ENCODE measurements at regions not wholly inside any gene's neighbourhood (a gene's known extent, or its start where the extent isn't known, plus 50 kb on each side); places are given as distances from the start of the nearest gene placed in this dataset.

DNA sequence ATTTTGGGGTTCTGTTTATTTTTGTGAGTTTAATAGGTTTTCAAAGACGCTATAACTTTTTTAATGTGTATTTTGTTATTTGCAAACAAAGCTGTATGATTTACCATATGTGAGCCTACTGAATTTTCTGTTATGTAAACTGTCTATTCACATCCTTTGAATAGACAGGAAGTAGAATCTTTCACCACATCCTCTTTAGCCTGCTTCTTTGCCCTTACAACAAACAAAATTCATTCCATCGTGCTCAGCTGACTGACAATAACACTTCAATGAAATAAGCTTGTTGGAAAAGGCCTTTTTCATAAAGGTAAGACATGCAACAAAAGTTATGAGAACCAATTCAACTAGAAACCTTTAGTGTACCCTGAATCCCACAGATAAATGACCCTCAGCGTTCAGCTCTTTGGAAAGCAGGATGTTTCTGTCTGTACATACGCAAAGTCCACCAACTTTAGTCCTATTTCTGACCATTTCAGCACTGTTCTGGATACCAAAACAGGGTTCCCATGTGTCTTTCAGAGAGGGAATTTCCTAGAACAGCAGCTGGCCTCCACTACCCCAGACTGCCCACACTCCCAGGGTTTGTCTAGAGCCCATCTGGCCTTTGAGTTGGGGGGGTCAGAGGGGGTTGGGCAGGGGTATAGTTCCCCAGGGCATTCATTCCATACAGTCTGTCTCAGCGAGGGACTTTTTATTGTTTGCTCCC, 71.3 kb downstream of the DUSP6 start:
- Histone ChIP-seq H3K36me3 (ENCODE audit: control insufficient read depth in 1 of 2, insufficient read depth in 2 of 2, low read length in 2 of 2) (no peaks in the 10 kb centered on the region), H3K4me3 (ENCODE audit: low read depth, low read length) (no peak overlapping the region), H2BK5ac (ENCODE audit: low read depth, low read length, poor library complexity) (no peak overlapping the region), H3K23ac (ENCODE audit: low read length) (no peak overlapping the region), H4K12ac (ENCODE audit: low read depth, low read length) (no peak overlapping the region), H3K79me1 (ENCODE audit: low read length) (no peaks in the 10 kb centered on the region), H3K79me2 (ENCODE audit: control insufficient read depth, insufficient read depth, low read length, poor library complexity) (no peaks in the 10 kb centered on the region), H3K4me2 (ENCODE audit: low read length) (no peak overlapping the region), H2AFZ (ENCODE audit: insufficient read depth, low read length, poor library complexity) (no peak overlapping the region), H4K8ac (ENCODE audit: low read depth, low read length) (no peak overlapping the region), H3K14ac (ENCODE audit: low read length) (no peak overlapping the region), H3K27ac (ENCODE audit: low read depth, low read length) (no peak overlapping the region), H3K9ac (ENCODE audit: low read length) (no peak overlapping the region), H3K27me3 (ENCODE audit: insufficient read depth, low read length) (no peaks in the 10 kb centered on the region), H3K4me1 (ENCODE audit: control insufficient read depth in 1 of 2, insufficient read depth in 2 of 2, low read length in 2 of 2) (no peaks in the 10 kb centered on the region), H3K18ac (ENCODE audit: low read length) (no peak overlapping the region), H2AK5ac (ENCODE audit: low read length) (no peak overlapping the region), H3K4ac (ENCODE audit: low read depth, low read length) (no peak overlapping the region), H2BK12ac (ENCODE audit: low read length) (no peak overlapping the region), H3K9me3 (ENCODE audit: insufficient read depth, low read depth, low read length) (no peaks in the 10 kb centered on the region), H4K91ac (ENCODE audit: low read depth, low read length) (no peak overlapping the region), H2BK120ac (ENCODE audit: insufficient read depth, low read length, poor library complexity) (no peak overlapping the region)
- WGBS (ENCODE audit: extremely low coverage, insufficient coverage, insufficient read length): no CpG with 5 or more reads among the region's 5 CpGs
- DNase-seq: no peak

DNA sequence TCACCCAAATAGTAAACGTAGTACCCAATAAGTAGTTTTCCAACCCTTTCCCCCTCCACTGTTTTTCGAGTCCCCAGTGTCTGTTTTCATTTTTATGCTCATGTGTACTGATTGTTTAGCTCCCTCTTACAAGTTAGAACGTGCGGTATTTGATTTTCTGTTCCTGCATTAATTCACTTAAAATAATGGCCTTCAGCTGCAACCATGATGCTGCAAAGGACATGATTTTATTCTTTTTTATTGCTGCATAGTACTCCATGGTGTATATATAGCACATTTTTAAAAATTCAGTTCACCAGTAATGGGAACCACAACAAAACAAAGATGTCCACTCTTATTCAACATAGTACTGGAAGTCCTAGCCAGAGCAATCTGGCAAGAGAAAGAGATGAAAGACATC, 72.8 kb downstream of the DUSP6 start:
- no peak overlapping the region for H3K18ac ChIP-seq (ENCODE audit: low read length)

DNA sequence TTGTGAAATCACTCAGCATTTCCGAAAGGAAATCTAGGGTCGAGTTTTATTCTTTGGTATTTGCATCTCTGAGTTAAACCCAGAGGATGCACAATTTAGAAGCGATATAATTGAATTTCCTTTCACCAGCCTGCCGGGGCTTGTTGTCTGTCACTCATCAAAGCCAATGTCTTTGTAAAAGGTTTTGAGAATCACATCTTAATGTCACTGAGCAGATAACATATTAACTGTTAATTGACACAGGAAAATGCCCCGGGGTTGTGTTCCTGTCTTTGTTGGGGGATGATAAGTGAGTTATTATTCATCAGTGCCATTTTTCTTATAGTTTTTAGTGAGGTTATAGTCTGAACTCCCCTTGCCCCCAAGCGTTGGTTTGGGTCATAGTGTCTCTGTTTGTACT, 73.4 kb downstream of the DUSP6 start:
- H3K36me3 ChIP-seq (ENCODE audit: control insufficient read depth in 1 of 2, insufficient read depth in 2 of 2, low read length in 2 of 2): no peaks in the 10 kb centered on the region
- no peak overlapping the region for H3K9ac ChIP-seq (ENCODE audit: low read length)
- H3K27me3 ChIP-seq (ENCODE audit: insufficient read depth, low read length): no peaks in the 10 kb centered on the region
- no peak overlapping the region for H4K12ac ChIP-seq (ENCODE audit: low read depth, low read length)
- H3K79me2 ChIP-seq (ENCODE audit: control insufficient read depth, insufficient read depth, low read length, poor library complexity): no peaks in the 10 kb centered on the region
- H3K4me1 ChIP-seq (ENCODE audit: control insufficient read depth in 1 of 2, insufficient read depth in 2 of 2, low read length in 2 of 2): no peaks in the 10 kb centered on the region
- no peak overlapping the region for H3K4me2 ChIP-seq (ENCODE audit: low read length)
- H3K23ac ChIP-seq (ENCODE audit: low read length): no peak overlapping the region
- H2AK5ac ChIP-seq (ENCODE audit: low read length): no peak overlapping the region
- no peak overlapping the region for H3K4ac ChIP-seq (ENCODE audit: low read depth, low read length)
- H2BK5ac ChIP-seq (ENCODE audit: low read depth, low read length, poor library complexity): no peak overlapping the region
- no peak overlapping the region for H2BK120ac ChIP-seq (ENCODE audit: insufficient read depth, low read length, poor library complexity)
- no peak overlapping the region for H3K14ac ChIP-seq (ENCODE audit: low read length)
- no peak for DNase-seq
- no peak overlapping the region for H3K18ac ChIP-seq (ENCODE audit: low read length)
- H4K8ac ChIP-seq (ENCODE audit: low read depth, low read length): no peak overlapping the region
- no peak overlapping the region for H3K4me3 ChIP-seq (ENCODE audit: low read depth, low read length)
- H4K91ac ChIP-seq (ENCODE audit: low read depth, low read length): no peak overlapping the region
- H2BK12ac ChIP-seq (ENCODE audit: low read length): no peak overlapping the region
- H2AFZ ChIP-seq (ENCODE audit: insufficient read depth, low read length, poor library complexity): no peak overlapping the region
- H3K79me1 ChIP-seq (ENCODE audit: low read length): no peaks in the 10 kb centered on the region
- no peaks in the 10 kb centered on the region for H3K9me3 ChIP-seq (ENCODE audit: insufficient read depth, low read depth, low read length)
- no CpG with 5 or more reads among the region's 6 CpGs for WGBS (ENCODE audit: extremely low coverage, insufficient coverage, insufficient read length)
- no peak overlapping the region for H3K27ac ChIP-seq (ENCODE audit: low read depth, low read length)

More for the DNA sequence above, 72.8 kb downstream of the DUSP6 start:
- Histone ChIP-seq H3K9ac (ENCODE audit: low read length) (no peak overlapping the region), H2AK5ac (ENCODE audit: low read length) (no peak overlapping the region), H3K27me3 (ENCODE audit: insufficient read depth, low read length) (no peaks in the 10 kb centered on the region), H4K91ac (ENCODE audit: low read depth, low read length) (no peak overlapping the region), H3K14ac (ENCODE audit: low read length) (no peak overlapping the region), H3K4me3 (ENCODE audit: low read depth, low read length) (no peak overlapping the region), H2BK5ac (ENCODE audit: low read depth, low read length, poor library complexity) (no peak overlapping the region), H2BK12ac (ENCODE audit: low read length) (no peak overlapping the region), H3K9me3 (ENCODE audit: insufficient read depth, low read depth, low read length) (no peaks in the 10 kb centered on the region), H3K23ac (ENCODE audit: low read length) (no peak overlapping the region), H3K4me2 (ENCODE audit: low read length) (no peak overlapping the region), H3K79me2 (ENCODE audit: control insufficient read depth, insufficient read depth, low read length, poor library complexity) (no peaks in the 10 kb centered on the region), H2AFZ (ENCODE audit: insufficient read depth, low read length, poor library complexity) (no peak overlapping the region), H3K27ac (ENCODE audit: low read depth, low read length) (no peak overlapping the region), H3K4me1 (ENCODE audit: control insufficient read depth in 1 of 2, insufficient read depth in 2 of 2, low read length in 2 of 2) (no peaks in the 10 kb centered on the region), H4K8ac (ENCODE audit: low read depth, low read length) (no peak overlapping the region), H3K79me1 (ENCODE audit: low read length) (no peaks in the 10 kb centered on the region), H3K4ac (ENCODE audit: low read depth, low read length) (no peak overlapping the region), H4K12ac (ENCODE audit: low read depth, low read length) (no peak overlapping the region), H3K36me3 (ENCODE audit: control insufficient read depth in 1 of 2, insufficient read depth in 2 of 2, low read length in 2 of 2) (no peaks in the 10 kb centered on the region), H2BK120ac (ENCODE audit: insufficient read depth, low read length, poor library complexity) (no peak overlapping the region)
- DNase-seq: no peak
- WGBS (ENCODE audit: extremely low coverage, insufficient coverage, insufficient read length): no CpG with 5 or more reads among the region's 4 CpGs

DNA sequence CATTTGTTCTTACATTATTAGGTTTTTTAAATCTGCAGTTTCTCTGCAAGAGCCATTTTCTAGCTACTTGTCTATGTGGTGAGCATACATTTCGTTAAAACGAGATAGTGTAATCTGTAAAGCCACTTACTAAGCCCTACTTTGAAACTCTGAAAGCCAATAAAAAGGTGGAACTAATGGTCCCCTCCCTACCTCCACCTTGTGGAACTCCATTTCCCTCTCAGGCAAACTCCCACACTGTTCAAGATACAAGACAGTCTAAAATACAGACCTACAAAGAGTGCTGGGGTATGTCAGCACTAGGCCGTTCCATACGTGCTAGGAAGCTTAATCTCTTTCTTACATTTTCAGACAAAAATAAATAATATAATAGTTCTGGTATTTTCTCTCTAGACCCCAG, 74.1 kb downstream of the DUSP6 start:
- H3K9me3 ChIP-seq (ENCODE audit: insufficient read depth, low read depth, low read length): no peaks in the 10 kb centered on the region

More for the DNA sequence above, 74.1 kb downstream of the DUSP6 start:
- Histone ChIP-seq H4K8ac (ENCODE audit: low read depth, low read length) (no peak overlapping the region), H3K27ac (ENCODE audit: low read depth, low read length) (no peak overlapping the region), H2BK5ac (ENCODE audit: low read depth, low read length, poor library complexity) (no peak overlapping the region), H2BK12ac (ENCODE audit: low read length) (no peak overlapping the region), H2AK5ac (ENCODE audit: low read length) (no peak overlapping the region), H3K79me1 (ENCODE audit: low read length) (no peaks in the 10 kb centered on the region), H3K4me2 (ENCODE audit: low read length) (no peak overlapping the region), H3K14ac (ENCODE audit: low read length) (no peak overlapping the region), H3K18ac (ENCODE audit: low read length) (no peak overlapping the region), H3K27me3 (ENCODE audit: insufficient read depth, low read length) (no peaks in the 10 kb centered on the region), H3K4me1 (ENCODE audit: control insufficient read depth in 1 of 2, insufficient read depth in 2 of 2, low read length in 2 of 2) (no peaks in the 10 kb centered on the region), H2BK120ac (ENCODE audit: insufficient read depth, low read length, poor library complexity) (no peak overlapping the region), H4K12ac (ENCODE audit: low read depth, low read length) (no peak overlapping the region), H3K79me2 (ENCODE audit: control insufficient read depth, insufficient read depth, low read length, poor library complexity) (no peaks in the 10 kb centered on the region), H3K4me3 (ENCODE audit: low read depth, low read length) (no peak overlapping the region), H2AFZ (ENCODE audit: insufficient read depth, low read length, poor library complexity) (no peak overlapping the region), H3K23ac (ENCODE audit: low read length) (no peak overlapping the region), H3K36me3 (ENCODE audit: control insufficient read depth in 1 of 2, insufficient read depth in 2 of 2, low read length in 2 of 2) (no peaks in the 10 kb centered on the region), H3K4ac (ENCODE audit: low read depth, low read length) (no peak overlapping the region), H3K9ac (ENCODE audit: low read length) (no peak overlapping the region), H4K91ac (ENCODE audit: low read depth, low read length) (no peak overlapping the region)
- no CpG with 5 or more reads among the region's 4 CpGs for WGBS (ENCODE audit: extremely low coverage, insufficient coverage, insufficient read length)
- DNase-seq: no peak

All from trophoblast cell (in vitro differentiated cells and primary cell).